H9 (cell line): ENCODE measurements at regions not wholly inside any gene's neighbourhood (a gene's known extent, or its start where the extent isn't known, plus 50 kb on each side); places are given as distances from the start of the nearest gene placed in this dataset.

Experiments used
- DNase-seq: peaks from one replicate; pipeline ENCODE4 v3.0.0-alpha.2; 2017
- H2AFZ ChIP-seq: one replicate; pipeline ENCODE4 v1.6.1; 2013; ENCODE audit warnings: mild to moderate bottlenecking, low read length, control low read depth, moderate library complexity
- H2AK5ac ChIP-seq: 2 replicates; pipeline ENCODE4 v1.6.1; 2013; ENCODE audit warnings: low read length, control low read depth, mixed read lengths; ENCODE audit not compliant: insufficient read length
- H2BK120ac ChIP-seq: one replicate; pipeline ENCODE4 v1.6.1; 2013; ENCODE audit warnings: low read depth, mild to moderate bottlenecking, low read length, control low read depth, inconsistent platforms; ENCODE audit not compliant: poor library complexity, severe bottlenecking
- H2BK12ac ChIP-seq: 2 replicates; pipeline ENCODE4 v1.6.1; 2013; ENCODE audit warnings: low read length, control low read depth, mixed read lengths, low read depth; ENCODE audit not compliant: insufficient read length
- H2BK15ac ChIP-seq: 2 replicates; pipeline ENCODE4 v1.6.1; 2013; ENCODE audit warnings: low read depth, low read length, control low read depth
- H2BK20ac ChIP-seq: one replicate; pipeline ENCODE4 v1.6.1; 2013; ENCODE audit warnings: low read depth, mild to moderate bottlenecking, low read length, control low read depth, inconsistent platforms; ENCODE audit not compliant: poor library complexity, severe bottlenecking
- H2BK5ac ChIP-seq: 2 replicates; pipeline ENCODE4 v1.6.1; 2013; ENCODE audit warnings: low read length, control low read depth, mixed read lengths; ENCODE audit not compliant: insufficient read length
- H3K14ac ChIP-seq: 2 replicates; pipeline ENCODE4 v1.6.1; 2013; ENCODE audit warnings: low read length, control low read depth; ENCODE audit not compliant: insufficient read depth
- H3K18ac ChIP-seq: 2 replicates; pipeline ENCODE4 v1.6.1; 2013; ENCODE audit warnings: low read depth, mild to moderate bottlenecking, mixed read lengths, low read length, control low read depth; ENCODE audit not compliant: insufficient read length
- H3K23ac ChIP-seq: 2 replicates; pipeline ENCODE4 v1.6.1; 2013; ENCODE audit warnings: low read length, control low read depth, mixed read lengths, low read depth; ENCODE audit not compliant: insufficient read length
- H3K23me2 ChIP-seq: 2 replicates; pipeline ENCODE4 v1.6.1; 2013; ENCODE audit warnings: low read depth, mild to moderate bottlenecking, mixed read lengths, low read length, control low read depth; ENCODE audit not compliant: insufficient read length, poor library complexity, severe bottlenecking
- H3K27ac ChIP-seq: 2 replicates; pipeline ENCODE4 v1.5.1; 2013; ENCODE audit warnings: low read length, control low read depth, mixed read lengths, low read depth; ENCODE audit not compliant: insufficient read length
- H3K27me3 ChIP-seq: 2 replicates; pipeline ENCODE4 v1.6.1; 2013; ENCODE audit warnings: low read length, control low read depth, inconsistent platforms; ENCODE audit not compliant: insufficient read depth
- H3K4ac ChIP-seq: 2 replicates; pipeline ENCODE4 v1.6.1; 2013; ENCODE audit warnings: low read depth, mild to moderate bottlenecking, control low read depth, inconsistent platforms, low read length, moderate library complexity
- H3K4me1 ChIP-seq: 2 replicates; pipeline ENCODE4 v1.6.1; 2013; ENCODE audit warnings: low read length, control low read depth, inconsistent platforms; ENCODE audit not compliant: insufficient read depth
- H3K4me2 ChIP-seq: 2 replicates; pipeline ENCODE4 v1.6.1; 2013; ENCODE audit warnings: low read length, control low read depth, mixed read lengths; ENCODE audit not compliant: insufficient read length, insufficient read depth
- H3K56ac ChIP-seq: 2 replicates; pipeline ENCODE4 v1.6.1; 2013; ENCODE audit warnings: low read depth, mild to moderate bottlenecking, mixed read lengths, low read length, control low read depth; ENCODE audit not compliant: insufficient read length
- H3K79me1 ChIP-seq: 2 replicates; pipeline ENCODE4 v1.6.1; 2013; ENCODE audit warnings: low read depth, mild to moderate bottlenecking, moderate library complexity, low read length, control low read depth, inconsistent platforms; ENCODE audit not compliant: insufficient read depth, poor library complexity, severe bottlenecking
- H3K79me2 ChIP-seq: 2 replicates; pipeline ENCODE4 v1.6.1; 2013; ENCODE audit warnings: low read length, control low read depth, inconsistent platforms; ENCODE audit not compliant: insufficient read depth
- H3K9ac ChIP-seq: 2 replicates; pipeline ENCODE4 v1.6.1; 2013; ENCODE audit warnings: low read length, control low read depth, mixed read lengths; ENCODE audit not compliant: insufficient read length; ENCODE audit errors: extremely low read depth
- H3K9me3 ChIP-seq: one replicate; pipeline ENCODE4 v1.6.1; 2013; ENCODE audit warnings: low read depth, low read length, inconsistent platforms; ENCODE audit not compliant: control insufficient read depth
- H3T11ph ChIP-seq: one replicate; pipeline ENCODE4 v1.6.1; 2013; ENCODE audit warnings: mild to moderate bottlenecking, low read length, control low read depth, inconsistent platforms
- H4K20me1 ChIP-seq: one replicate; pipeline ENCODE4 v1.6.1; 2013; ENCODE audit not compliant: control insufficient read depth, insufficient read length, insufficient read depth
- H4K5ac ChIP-seq: 2 replicates; pipeline ENCODE4 v1.6.1; 2013; ENCODE audit warnings: low read depth, mild to moderate bottlenecking, mixed read lengths, low read length, control low read depth; ENCODE audit not compliant: insufficient read length
- H4K8ac ChIP-seq: replicated peaks from 2 replicates; pipeline ENCODE4 v1.6.1; 2013; ENCODE audit warnings: low read length, control low read depth, mixed read lengths, low read depth; ENCODE audit not compliant: insufficient read length
- H4K91ac ChIP-seq: 2 replicates; pipeline ENCODE4 v1.6.1; 2013; ENCODE audit warnings: low read depth, mild to moderate bottlenecking, moderate library complexity, mixed read lengths, low read length, control low read depth; ENCODE audit not compliant: insufficient read length
- H3K27ac Mint-ChIP-seq, 3 experiments: 2 replicates in 2 of 3; 3 replicates in 1 of 3; pipeline ENCODE4 v1.8.0; 2020 to 2021; ENCODE audit warnings: mixed read lengths in 3 of 3, mild to moderate bottlenecking in 1 of 3, moderate library complexity in 1 of 3
- H3K27me3 Mint-ChIP-seq: 2 replicates; pipeline ENCODE4 v1.8.0; 2021; ENCODE audit warnings: low read depth, mild to moderate bottlenecking, moderate library complexity, mixed read lengths
- H3K36me3 Mint-ChIP-seq, 3 experiments: 2 replicates in 2 of 3; 3 replicates in 1 of 3; pipeline ENCODE4 v1.8.0; 2020 to 2021; ENCODE audit warnings: low read depth in 3 of 3, mixed read lengths in 3 of 3; ENCODE audit not compliant: insufficient read depth in 1 of 3
- H3K4me1 Mint-ChIP-seq, 2 experiments: 2 replicates each; pipeline ENCODE4 v1.8.0; 2020; ENCODE audit warnings: mixed read lengths in 2 of 2
- H3K4me3 Mint-ChIP-seq, 2 experiments: 2 replicates in 1 of 2; 3 replicates in 1 of 2; pipeline ENCODE4 v1.8.0; 2020 to 2021; ENCODE audit warnings: mild to moderate bottlenecking in 2 of 2, mixed read lengths in 2 of 2, moderate library complexity in 1 of 2
- H3K9me3 Mint-ChIP-seq, 2 experiments: 2 replicates in 1 of 2; 3 replicates in 1 of 2; pipeline ENCODE4 v1.8.0; 2020; ENCODE audit warnings: mild to moderate bottlenecking in 2 of 2, mixed read lengths in 2 of 2, moderate library complexity in 1 of 2
- TF ChIP-seq, protein P1 (sequence below): fragments of 200-600 bp; sonication (generic); conservative IDR thresholded peaks from 3 replicates; pipeline ENCODE4 v1.8.0; 2021; ENCODE audit warnings: antibody characterized with exemption, mild to moderate bottlenecking

DNA sequence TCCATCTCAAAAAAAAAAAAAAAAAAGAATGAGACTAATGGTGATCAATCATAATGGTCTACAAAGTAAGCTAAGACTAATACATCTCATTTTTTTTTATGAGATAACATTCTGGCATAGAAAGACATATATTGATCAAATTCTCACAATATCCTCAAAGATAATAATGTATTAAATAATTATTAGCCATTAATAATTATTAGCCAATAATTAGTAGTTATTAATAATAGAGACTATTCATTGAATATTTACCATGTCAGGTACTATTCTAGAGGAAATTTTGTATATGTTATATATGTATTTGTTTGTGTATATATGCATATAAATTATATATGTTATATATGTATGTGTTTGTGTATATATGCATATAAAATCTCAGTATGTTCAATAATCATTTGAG, 137.7 kb upstream of the PTBP2 start:
- H3K4ac ChIP-seq, result no peak overlapping the region

More for the DNA sequence above, 137.7 kb upstream of the PTBP2 start:
- Histone ChIP-seq H2BK20ac (no peak overlapping the region), H2BK120ac (no peak overlapping the region), H2AFZ (no peak overlapping the region), H2AK5ac (no peak overlapping the region), H3K14ac (no peak overlapping the region), H2BK15ac (no peak overlapping the region), H3K4me1 (peaks cover 13% of the 10 kb centered on the region; the same call in 1 of the 2 replicates), H3K9me3 (no peaks in the 10 kb centered on the region), H3K27me3 (no peaks in the 10 kb centered on the region), H4K91ac (no peak overlapping the region), H2BK5ac (no peak overlapping the region), H4K20me1 (no peaks in the 10 kb centered on the region), H3K56ac (no peak overlapping the region), H3T11ph (no peak overlapping the region), H3K79me1 (no peaks in the 10 kb centered on the region), H3K23me2 (no peaks in the 10 kb centered on the region), H3K9ac (no peak overlapping the region), H4K8ac (no peak overlapping the region), H2BK12ac (no peak overlapping the region), H3K4me2 (no peak overlapping the region), H3K79me2 (no peaks in the 10 kb centered on the region), H3K23ac (no peak overlapping the region), H4K5ac (no peak overlapping the region), H3K27ac (no peak overlapping the region), H3K18ac (no peak overlapping the region)
- H3K4me1 Mint-ChIP-seq, result peaks cover 29 to 44% of the 10 kb centered on the region in 2 experiments
- H3K27me3 Mint-ChIP-seq, result no peaks in the 10 kb centered on the region
- no peaks in the 10 kb centered on the region; a peak in 1 of 7 replicates for H3K36me3 Mint-ChIP-seq
- no peak overlapping the region for H3K4me3 Mint-ChIP-seq
- TF ChIP-seq, protein P1, sequence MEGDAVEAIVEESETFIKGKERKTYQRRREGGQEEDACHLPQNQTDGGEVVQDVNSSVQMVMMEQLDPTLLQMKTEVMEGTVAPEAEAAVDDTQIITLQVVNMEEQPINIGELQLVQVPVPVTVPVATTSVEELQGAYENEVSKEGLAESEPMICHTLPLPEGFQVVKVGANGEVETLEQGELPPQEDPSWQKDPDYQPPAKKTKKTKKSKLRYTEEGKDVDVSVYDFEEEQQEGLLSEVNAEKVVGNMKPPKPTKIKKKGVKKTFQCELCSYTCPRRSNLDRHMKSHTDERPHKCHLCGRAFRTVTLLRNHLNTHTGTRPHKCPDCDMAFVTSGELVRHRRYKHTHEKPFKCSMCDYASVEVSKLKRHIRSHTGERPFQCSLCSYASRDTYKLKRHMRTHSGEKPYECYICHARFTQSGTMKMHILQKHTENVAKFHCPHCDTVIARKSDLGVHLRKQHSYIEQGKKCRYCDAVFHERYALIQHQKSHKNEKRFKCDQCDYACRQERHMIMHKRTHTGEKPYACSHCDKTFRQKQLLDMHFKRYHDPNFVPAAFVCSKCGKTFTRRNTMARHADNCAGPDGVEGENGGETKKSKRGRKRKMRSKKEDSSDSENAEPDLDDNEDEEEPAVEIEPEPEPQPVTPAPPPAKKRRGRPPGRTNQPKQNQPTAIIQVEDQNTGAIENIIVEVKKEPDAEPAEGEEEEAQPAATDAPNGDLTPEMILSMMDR, result no peak
- no peak overlapping the region for H3K27ac Mint-ChIP-seq
- no peaks in the 10 kb centered on the region for H3K9me3 Mint-ChIP-seq
- no peak for DNase-seq
